CD4-positive, alpha-beta T cell treated with Interleukin-1 beta for 1 hour (primary cell): ENCODE measurements at regions not wholly inside any gene's neighbourhood (a gene's known extent, or its start where the extent isn't known, plus 50 kb on each side); places are given as distances from the start of the nearest gene placed in this dataset.
"Not testable (repeated sequence)": the region's sequence is repeated elsewhere in the genome, so short reads cannot be mapped to it uniquely, and the experiment has no call there.

Experiments used
- DNase-seq, 2 donors: peaks; one replicate each; pipeline ENCODE4 v3.0.0-alpha.2; 2020 to 2022

- DNase-seq: no peak
Observed at GRCh38 chr5:135279328-135279727, 119.7 kb downstream of the MACROH2A1 start.

GRCh38 chr5:135276151-135276550, 122.9 kb downstream of the MACROH2A1 start:
- no peak for DNase-seq

GRCh38 chr5:135273212-135273611, 125.8 kb downstream of the MACROH2A1 start:
- DNase-seq: no peak

GRCh38 chr5:135272311-135272805, 126.7 kb downstream of the MACROH2A1 start:
- DNase-seq: no peak

GRCh38 chr5:135271533-135272310, 127.3 kb downstream of the MACROH2A1 start:
- DNase-seq: no peak

- DNase-seq: no peak
Observed at GRCh38 chr5:135269931-135270421, 129.1 kb downstream of the MACROH2A1 start.

- no peak for DNase-seq
Observed at GRCh38 chr5:135269199-135269598, 129.8 kb downstream of the MACROH2A1 start.

- DNase-seq: no peak
Observed at GRCh38 chr5:135266975-135267374, 132.1 kb downstream of the MACROH2A1 start.

GRCh38 chr5:135266303-135266635, 132.8 kb downstream of the MACROH2A1 start:
- DNase-seq: no peak

- DNase-seq: no peak
Observed at GRCh38 chr5:135265497-135266302, 133.3 kb downstream of the MACROH2A1 start.

GRCh38 chr5:135264451-135265440, 134.3 kb downstream of the MACROH2A1 start:
- DNase-seq: no peak

- DNase-seq: no peak
Observed at GRCh38 chr5:135263022-135263668, 135.9 kb downstream of the MACROH2A1 start.

GRCh38 chr5:135262364-135262763, 136.7 kb downstream of the MACROH2A1 start:
- DNase-seq: no peak

- DNase-seq: not testable (repeated sequence)
Observed at GRCh38 chr5:135260108-135260507, 138.9 kb downstream of the MACROH2A1 start.

- DNase-seq: no peak
Observed at GRCh38 chr5:135255461-135256178, 143.4 kb downstream of the MACROH2A1 start.

- DNase-seq: no peak
Observed at GRCh38 chr5:135254183-135254582, 144.8 kb downstream of the MACROH2A1 start.

- no peak for DNase-seq
Observed at GRCh38 chr5:135253601-135254178, 145.3 kb downstream of the MACROH2A1 start.

GRCh38 chr5:135251093-135251492, 147.9 kb downstream of the MACROH2A1 start:
- no peak for DNase-seq

GRCh38 chr5:135250671-135251070, 148.4 kb downstream of the MACROH2A1 start:
- DNase-seq: no peak

- no peak for DNase-seq
Observed at GRCh38 chr5:135249658-135250057, 149.4 kb downstream of the MACROH2A1 start.

GRCh38 chr5:135248801-135249231, 150.2 kb downstream of the MACROH2A1 start:
- no peak for DNase-seq
